ENCODE measurements at regions not wholly inside any gene's neighbourhood (a gene's known extent, or its start where the extent isn't known, plus 50 kb on each side); places are given as distances from the start of the nearest gene placed in this dataset.

GRCh38 chr22:45090497-45090910 lies 73.2 kb upstream of the NUP50 start:
- H3K27me3 ChIP-seq (ENCODE audit: control insufficient read depth in 2 of 2, insufficient read depth in 2 of 2, low read length in 2 of 2), result no peaks in the 10 kb centered on the region
- DNase-seq (ENCODE audit: low read depth, low spot score) (no peak), FAIRE-seq (no peak)
- CTCF ChIA-PET, result interaction anchor here (0.7 kb wide), 1 partner anchor 69 kb away, joined by 4 read pairs; no protein-coding TSS in a partner anchor
- no peaks in the 10 kb centered on the region for H4K20me1 ChIP-seq (replicated peaks; ENCODE audit: control insufficient read depth, extremely low read depth, insufficient read depth, low read length)
- no peak overlapping the region for H3K27ac ChIP-seq (ENCODE audit: insufficient read depth, low read depth, low read length)
- no peak overlapping the region for H2AFZ ChIP-seq (ENCODE audit: low read depth, low read length)
- H3K9me3 ChIP-seq (replicated peaks; ENCODE audit: control insufficient read depth, insufficient read depth, low read length), result no peaks in the 10 kb centered on the region
- no peak overlapping the region for H3K4me3 ChIP-seq (replicated peaks in 1 of 3; ENCODE audit: insufficient read depth in 1 of 3, low read depth in 1 of 3, low read length in 3 of 3)
- H3K36me3 ChIP-seq (ENCODE audit: control insufficient read depth in 2 of 2, extremely low read depth in 1 of 2, insufficient read depth in 2 of 2, low read length in 2 of 2), result no peaks in the 10 kb centered on the region
- POLR2A ChIA-PET, result no interaction called here
- intact Hi-C loops (cut with micrococcal nuclease), result no loop called here
- H3K9me1 ChIP-seq (replicated peaks; ENCODE audit: control insufficient read depth, extremely low read depth, insufficient read depth, low read length), result no peaks in the 10 kb centered on the region
- H3K9ac ChIP-seq (replicated peaks; ENCODE audit: extremely low read depth, insufficient read depth, low read length), result no peak overlapping the region
- dilution Hi-C loops (cut with MboI; ENCODE audit: extremely low pct_ligation_motif_present, low sequenced_read_pairs), result no loop called here
- TF ChIP-seq POLR2AphosphoS5 (IDR thresholded peaks at IDR 0.05; ENCODE audit: insufficient read depth, low read depth, low read length) (no peak), JUN (IDR thresholded peaks at IDR 0.05; ENCODE audit: borderline replicate concordance, insufficient read depth, insufficient read length, low read depth) (no peak), EZH2 (IDR thresholded peaks at IDR 0.05; ENCODE audit: borderline replicate concordance, low read depth, low read length, severe bottlenecking) (no peak), MAX (IDR thresholded peaks at IDR 0.05; ENCODE audit: insufficient read depth, insufficient read length) (no peak), GATA2 (IDR thresholded peaks at IDR 0.05; ENCODE audit: insufficient read depth, insufficient read length, low read depth, low read length) (no peak), POLR2A (IDR thresholded peaks at IDR 0.05; ENCODE audit: low read depth, low read length) (no peak), CTCF (IDR thresholded peaks at IDR 0.05; ENCODE audit: extremely low read depth in 1 of 2, insufficient read depth in 1 of 2, low read depth in 1 of 2, low read length in 2 of 2) (no peak), FOS (IDR thresholded peaks at IDR 0.05; ENCODE audit: borderline replicate concordance, insufficient read depth, low read length) (no peak), MYC (IDR thresholded peaks at IDR 0.05; ENCODE audit: low read depth, low read length) (no peak)
- H3K79me2 ChIP-seq (ENCODE audit: control insufficient read depth, insufficient read depth, low read length), result no peaks in the 10 kb centered on the region
- no TSS peak for BruUV-seq (replicated peaks)
- no peak overlapping the region for H3K4me2 ChIP-seq (ENCODE audit: insufficient read depth, low read length)
- no peaks in the 10 kb centered on the region for H3K4me1 ChIP-seq (ENCODE audit: control insufficient read depth, extremely low read depth, insufficient read depth, low read length)
